ENCODE measurements at regions not wholly inside any gene's neighbourhood (a gene's known extent, or its start where the extent isn't known, plus 50 kb on each side); places are given as distances from the start of the nearest gene placed in this dataset.

GRCh38 chr12:67040861-67041137, 228.4 kb upstream of the CAND1 start:
- H3K9me2 ChIP-seq (ENCODE audit: insufficient read depth): no peaks in the 10 kb centered on the region
- no peaks in the 10 kb centered on the region for H3K36me3 ChIP-seq (ENCODE audit: insufficient read depth)
- no peaks in the 10 kb centered on the region for H3K79me2 ChIP-seq (replicated peaks; ENCODE audit: insufficient read depth)
- Mint-ChIP-seq H3K4me1 (peaks cover 42% of the 10 kb centered on the region), H3K27me3 (ENCODE audit: insufficient read depth, low read depth, poor library complexity) (no peaks in the 10 kb centered on the region), H3K4me3 (no peak overlapping the region), H3K9me3 (no peaks in the 10 kb centered on the region), H3K27ac (no peak overlapping the region), H3K36me3 (ENCODE audit: low read depth) (no peaks in the 10 kb centered on the region)
- no peak overlapping the region for H3K4me2 ChIP-seq
- TF ChIP-seq ZNF114 (CRISPR knock-in tag; IDR thresholded peaks at IDR 0.05) (no peak), CTCF (conservative IDR thresholded peaks at IDR 0.05; ENCODE audit: low read depth in 2 of 2) (no peak), ZNF331 (CRISPR knock-in tag; IDR thresholded peaks at IDR 0.05; ENCODE audit: low read depth) (no peak), ETS1 (IDR thresholded peaks at IDR 0.05) (no peak), STAT1 (IDR thresholded peaks at IDR 0.05; ENCODE audit: unreplicated experiment) (no peak), EZH2 (IDR thresholded peaks at IDR 0.05; ENCODE audit: low read depth, unreplicated experiment) (no peak), CREB1 (CRISPR knock-in tag; IDR thresholded peaks at IDR 0.05; ENCODE audit: low read depth) (no peak), NANOG (IDR thresholded peaks at IDR 0.05; ENCODE audit: borderline replicate concordance) (no peak)
- TF ChIP-seq, protein P1, sequence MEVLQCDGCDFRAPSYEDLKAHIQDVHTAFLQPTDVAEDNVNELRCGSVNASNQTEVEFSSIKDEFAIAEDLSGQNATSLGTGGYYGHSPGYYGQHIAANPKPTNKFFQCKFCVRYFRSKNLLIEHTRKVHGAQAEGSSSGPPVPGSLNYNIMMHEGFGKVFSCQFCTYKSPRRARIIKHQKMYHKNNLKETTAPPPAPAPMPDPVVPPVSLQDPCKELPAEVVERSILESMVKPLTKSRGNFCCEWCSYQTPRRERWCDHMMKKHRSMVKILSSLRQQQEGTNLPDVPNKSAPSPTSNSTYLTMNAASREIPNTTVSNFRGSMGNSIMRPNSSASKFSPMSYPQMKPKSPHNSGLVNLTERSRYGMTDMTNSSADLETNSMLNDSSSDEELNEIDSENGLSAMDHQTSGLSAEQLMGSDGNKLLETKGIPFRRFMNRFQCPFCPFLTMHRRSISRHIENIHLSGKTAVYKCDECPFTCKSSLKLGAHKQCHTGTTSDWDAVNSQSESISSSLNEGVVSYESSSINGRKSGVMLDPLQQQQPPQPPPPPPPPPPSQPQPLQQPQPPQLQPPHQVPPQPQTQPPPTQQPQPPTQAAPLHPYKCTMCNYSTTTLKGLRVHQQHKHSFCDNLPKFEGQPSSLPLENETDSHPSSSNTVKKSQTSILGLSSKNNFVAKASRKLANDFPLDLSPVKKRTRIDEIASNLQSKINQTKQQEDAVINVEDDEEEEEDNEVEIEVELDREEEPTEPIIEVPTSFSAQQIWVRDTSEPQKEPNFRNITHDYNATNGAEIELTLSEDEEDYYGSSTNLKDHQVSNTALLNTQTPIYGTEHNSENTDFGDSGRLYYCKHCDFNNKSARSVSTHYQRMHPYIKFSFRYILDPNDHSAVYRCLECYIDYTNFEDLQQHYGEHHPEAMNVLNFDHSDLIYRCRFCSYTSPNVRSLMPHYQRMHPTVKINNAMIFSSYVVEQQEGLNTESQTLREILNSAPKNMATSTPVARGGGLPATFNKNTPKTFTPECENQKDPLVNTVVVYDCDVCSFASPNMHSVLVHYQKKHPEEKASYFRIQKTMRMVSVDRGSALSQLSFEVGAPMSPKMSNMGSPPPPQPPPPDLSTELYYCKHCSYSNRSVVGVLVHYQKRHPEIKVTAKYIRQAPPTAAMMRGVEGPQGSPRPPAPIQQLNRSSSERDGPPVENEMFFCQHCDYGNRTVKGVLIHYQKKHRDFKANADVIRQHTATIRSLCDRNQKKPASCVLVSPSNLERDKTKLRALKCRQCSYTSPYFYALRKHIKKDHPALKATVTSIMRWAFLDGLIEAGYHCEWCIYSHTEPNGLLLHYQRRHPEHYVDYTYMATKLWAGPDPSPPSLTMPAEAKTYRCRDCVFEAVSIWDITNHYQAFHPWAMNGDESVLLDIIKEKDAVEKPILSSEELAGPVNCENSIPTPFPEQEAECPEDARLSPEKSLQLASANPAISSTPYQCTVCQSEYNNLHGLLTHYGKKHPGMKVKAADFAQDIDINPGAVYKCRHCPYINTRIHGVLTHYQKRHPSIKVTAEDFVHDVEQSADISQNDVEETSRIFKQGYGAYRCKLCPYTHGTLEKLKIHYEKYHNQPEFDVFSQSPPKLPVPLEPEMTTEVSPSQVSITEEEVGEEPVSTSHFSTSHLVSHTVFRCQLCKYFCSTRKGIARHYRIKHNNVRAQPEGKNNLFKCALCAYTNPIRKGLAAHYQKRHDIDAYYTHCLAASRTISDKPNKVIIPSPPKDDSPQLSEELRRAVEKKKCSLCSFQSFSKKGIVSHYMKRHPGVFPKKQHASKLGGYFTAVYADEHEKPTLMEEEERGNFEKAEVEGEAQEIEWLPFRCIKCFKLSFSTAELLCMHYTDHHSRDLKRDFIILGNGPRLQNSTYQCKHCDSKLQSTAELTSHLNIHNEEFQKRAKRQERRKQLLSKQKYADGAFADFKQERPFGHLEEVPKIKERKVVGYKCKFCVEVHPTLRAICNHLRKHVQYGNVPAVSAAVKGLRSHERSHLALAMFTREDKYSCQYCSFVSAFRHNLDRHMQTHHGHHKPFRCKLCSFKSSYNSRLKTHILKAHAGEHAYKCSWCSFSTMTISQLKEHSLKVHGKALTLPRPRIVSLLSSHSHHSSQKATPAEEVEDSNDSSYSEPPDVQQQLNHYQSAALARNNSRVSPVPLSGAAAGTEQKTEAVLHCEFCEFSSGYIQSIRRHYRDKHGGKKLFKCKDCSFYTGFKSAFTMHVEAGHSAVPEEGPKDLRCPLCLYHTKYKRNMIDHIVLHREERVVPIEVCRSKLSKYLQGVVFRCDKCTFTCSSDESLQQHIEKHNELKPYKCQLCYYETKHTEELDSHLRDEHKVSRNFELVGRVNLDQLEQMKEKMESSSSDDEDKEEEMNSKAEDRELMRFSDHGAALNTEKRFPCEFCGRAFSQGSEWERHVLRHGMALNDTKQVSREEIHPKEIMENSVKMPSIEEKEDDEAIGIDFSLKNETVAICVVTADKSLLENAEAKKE (CRISPR knock-in tag; IDR thresholded peaks at IDR 0.05): no peak
- peaks cover 7% of the 10 kb centered on the region; the same call in 1 of the 2 replicates for H4K20me1 ChIP-seq (replicated peaks; ENCODE audit: insufficient read depth)
- H2AFZ ChIP-seq: no peak overlapping the region
- no peaks in the 10 kb centered on the region for H3F3A ChIP-seq (replicated peaks; ENCODE audit: low read depth)
- ATAC-seq (no peak), DNase-seq (ENCODE audit: low spot score) (no peak)
- peaks cover 12% of the 10 kb centered on the region for H3K4me1 ChIP-seq (ENCODE audit: insufficient read depth)
- peaks cover 15% of the 10 kb centered on the region; the same call in 1 of the 2 replicates for H3K27me3 ChIP-seq (ENCODE audit: insufficient read depth)
- H3K27ac ChIP-seq (ENCODE audit: low read depth): no peak overlapping the region
- H3K4me3 ChIP-seq: no peak overlapping the region
